Parathyroid adenoma (tissue), 2 donors: ENCODE measurements at regions not wholly inside any gene's neighbourhood (a gene's known extent, or its start where the extent isn't known, plus 50 kb on each side); places are given as distances from the start of the nearest gene placed in this dataset.

Source experiments
- H2AFZ ChIP-seq: fragments of 300-600 bp; sonication (generic); one replicate; pipeline ENCODE4 v1.7.0; 2017; ENCODE audit warnings: antibody characterized with exemption, mild to moderate bottlenecking
- H3K27ac ChIP-seq: fragments of 300-600 bp; sonication (generic); one replicate; pipeline ENCODE4 v1.7.0; 2017
- H3K27me3 ChIP-seq: fragments of 300-600 bp; sonication (generic); one replicate; pipeline ENCODE4 v1.7.0; 2017; ENCODE audit warnings: low read length; ENCODE audit not compliant: control insufficient read depth, insufficient read depth
- H3K36me3 ChIP-seq: fragments of 300-600 bp; sonication (generic); one replicate; pipeline ENCODE4 v1.7.0; 2017; ENCODE audit warnings: low read length; ENCODE audit not compliant: control insufficient read depth, insufficient read depth
- H3K4me1 ChIP-seq: fragments of 300-600 bp; sonication (generic); one replicate; pipeline ENCODE4 v1.7.0; 2017; ENCODE audit warnings: control low read depth
- H3K4me2 ChIP-seq: fragments of 300-600 bp; sonication (generic); one replicate; pipeline ENCODE4 v1.7.0; 2017; ENCODE audit warnings: low read length
- H3K4me3 ChIP-seq: fragments of 300-600 bp; sonication (generic); one replicate; pipeline ENCODE4 v1.7.0; 2017; ENCODE audit warnings: low read depth, low read length
- H3K79me2 ChIP-seq: fragments of 300-600 bp; sonication (generic); one replicate; pipeline ENCODE4 v1.7.0; 2017; ENCODE audit warnings: control low read depth
- H3K9ac ChIP-seq: fragments of 300-600 bp; sonication (generic); one replicate; pipeline ENCODE4 v1.7.0; 2017; ENCODE audit warnings: mild to moderate bottlenecking
- H3K9me3 ChIP-seq: fragments of 300-600 bp; sonication (generic); one replicate; pipeline ENCODE4 v1.7.0; 2017; ENCODE audit warnings: low read length; ENCODE audit not compliant: control insufficient read depth
- TF ChIP-seq, protein P1 (sequence below): fragments of 300-600 bp; sonication (generic); IDR thresholded peaks from one replicate; pipeline ENCODE4 v1.7.0; 2017; ENCODE audit warnings: antibody characterized with exemption, mild to moderate bottlenecking
- donor health status: primary hyperparathyroidism.

GRCh38 chr4:58611012-58611411 lies 1500.8 kb upstream of the IGFBP7 start:
- H3K79me2 ChIP-seq = no peaks in the 10 kb centered on the region
- H3K36me3 ChIP-seq = no peaks in the 10 kb centered on the region
- no peak overlapping the region for H3K27ac ChIP-seq
- no peak overlapping the region for H2AFZ ChIP-seq
- no peaks in the 10 kb centered on the region for H3K27me3 ChIP-seq
- no peak overlapping the region for H3K4me2 ChIP-seq
- TF ChIP-seq, protein P1, sequence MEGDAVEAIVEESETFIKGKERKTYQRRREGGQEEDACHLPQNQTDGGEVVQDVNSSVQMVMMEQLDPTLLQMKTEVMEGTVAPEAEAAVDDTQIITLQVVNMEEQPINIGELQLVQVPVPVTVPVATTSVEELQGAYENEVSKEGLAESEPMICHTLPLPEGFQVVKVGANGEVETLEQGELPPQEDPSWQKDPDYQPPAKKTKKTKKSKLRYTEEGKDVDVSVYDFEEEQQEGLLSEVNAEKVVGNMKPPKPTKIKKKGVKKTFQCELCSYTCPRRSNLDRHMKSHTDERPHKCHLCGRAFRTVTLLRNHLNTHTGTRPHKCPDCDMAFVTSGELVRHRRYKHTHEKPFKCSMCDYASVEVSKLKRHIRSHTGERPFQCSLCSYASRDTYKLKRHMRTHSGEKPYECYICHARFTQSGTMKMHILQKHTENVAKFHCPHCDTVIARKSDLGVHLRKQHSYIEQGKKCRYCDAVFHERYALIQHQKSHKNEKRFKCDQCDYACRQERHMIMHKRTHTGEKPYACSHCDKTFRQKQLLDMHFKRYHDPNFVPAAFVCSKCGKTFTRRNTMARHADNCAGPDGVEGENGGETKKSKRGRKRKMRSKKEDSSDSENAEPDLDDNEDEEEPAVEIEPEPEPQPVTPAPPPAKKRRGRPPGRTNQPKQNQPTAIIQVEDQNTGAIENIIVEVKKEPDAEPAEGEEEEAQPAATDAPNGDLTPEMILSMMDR = no peak
- no peaks in the 10 kb centered on the region for H3K9me3 ChIP-seq
- H3K4me1 ChIP-seq = no peaks in the 10 kb centered on the region
- H3K4me3 ChIP-seq = no peak overlapping the region
- no peak overlapping the region for H3K9ac ChIP-seq

GRCh38 chr4:58606303-58606702 lies 1496.1 kb upstream of the IGFBP7 start:
- Histone ChIP-seq H3K79me2 (no peaks in the 10 kb centered on the region), H3K36me3 (no peaks in the 10 kb centered on the region), H2AFZ (no peak overlapping the region), H3K27ac (no peak overlapping the region), H3K4me3 (no peak overlapping the region), H3K9ac (no peak overlapping the region), H3K4me1 (no peaks in the 10 kb centered on the region), H3K27me3 (no peaks in the 10 kb centered on the region), H3K9me3 (no peaks in the 10 kb centered on the region), H3K4me2 (no peak overlapping the region)
- TF ChIP-seq, protein P1 = no peak

DNA sequence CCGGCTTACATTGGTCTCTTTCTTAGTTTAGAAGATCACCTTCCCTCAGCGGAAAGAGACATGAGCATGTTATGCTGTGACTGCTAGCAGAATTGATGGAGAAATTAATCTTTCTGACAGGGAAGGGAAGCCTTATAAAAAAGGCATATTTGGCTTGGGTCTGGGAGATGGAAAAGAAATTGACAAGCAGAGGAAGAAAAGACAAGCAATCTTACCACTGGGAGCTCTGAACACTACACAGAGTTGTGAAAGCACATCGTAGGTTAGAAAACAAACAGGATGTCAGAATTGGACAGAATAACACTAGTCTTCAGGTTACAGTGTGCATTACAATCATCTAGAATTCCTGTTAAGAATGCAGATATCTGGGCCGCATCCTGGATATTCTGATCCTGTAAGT lies 1493.8 kb upstream of the IGFBP7 start:
- Histone ChIP-seq H3K9ac (no peak overlapping the region), H2AFZ (no peak overlapping the region), H3K4me1 (no peaks in the 10 kb centered on the region), H3K27me3 (no peaks in the 10 kb centered on the region), H3K27ac (no peak overlapping the region), H3K4me3 (no peak overlapping the region), H3K9me3 (no peaks in the 10 kb centered on the region), H3K79me2 (no peaks in the 10 kb centered on the region), H3K36me3 (no peaks in the 10 kb centered on the region), H3K4me2 (no peak overlapping the region)
- TF ChIP-seq, protein P1 = no peak

DNA sequence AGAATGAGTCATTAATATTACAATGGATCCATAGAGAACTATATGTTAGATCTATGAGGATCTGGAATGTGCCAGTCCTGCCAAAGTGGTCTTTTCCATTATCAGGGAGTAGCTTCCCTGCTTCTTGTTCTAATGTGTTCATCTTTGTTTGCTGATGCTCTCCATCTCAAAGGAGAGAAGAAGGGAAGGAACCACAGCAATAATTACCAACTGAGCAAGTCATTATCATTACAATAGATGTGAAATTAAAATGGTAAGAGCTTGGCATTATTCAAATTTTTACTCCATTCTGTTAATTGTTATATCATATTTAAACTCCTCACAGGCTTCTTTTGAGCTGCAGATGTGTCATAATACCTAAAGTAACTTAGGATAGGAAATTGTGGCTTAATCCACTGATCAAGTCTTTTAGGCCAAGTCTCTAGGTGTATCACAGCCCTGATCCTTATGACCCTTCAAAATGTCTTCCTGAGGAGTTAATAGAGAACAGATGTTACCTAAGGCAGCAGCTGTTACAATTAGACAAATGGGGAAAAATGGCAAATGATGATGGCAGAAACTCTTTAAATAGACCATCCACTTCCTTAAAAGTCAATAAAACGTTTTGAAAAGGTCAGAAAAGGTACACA lies 1492.7 kb upstream of the IGFBP7 start:
- Histone ChIP-seq H3K27ac (no peak overlapping the region), H3K4me3 (no peak overlapping the region), H3K36me3 (no peaks in the 10 kb centered on the region), H3K79me2 (no peaks in the 10 kb centered on the region), H3K4me1 (no peaks in the 10 kb centered on the region), H3K27me3 (no peaks in the 10 kb centered on the region), H3K4me2 (no peak overlapping the region), H3K9me3 (no peaks in the 10 kb centered on the region), H2AFZ (no peak overlapping the region), H3K9ac (no peak overlapping the region)
- TF ChIP-seq, protein P1 = no peak

- Histone ChIP-seq H3K4me2 (no peak overlapping the region), H2AFZ (no peak overlapping the region)
Observed at GRCh38 chr4:58602022-58602421, 1491.8 kb upstream of the IGFBP7 start.

More at GRCh38 chr4:58602022-58602421, 1491.8 kb upstream of the IGFBP7 start:
- no peaks in the 10 kb centered on the region for H3K79me2 ChIP-seq
- H3K27me3 ChIP-seq = no peaks in the 10 kb centered on the region
- no peak overlapping the region for H3K9ac ChIP-seq
- no peaks in the 10 kb centered on the region for H3K9me3 ChIP-seq
- TF ChIP-seq, protein P1 = no peak
- H3K36me3 ChIP-seq = no peaks in the 10 kb centered on the region
- H3K27ac ChIP-seq = no peak overlapping the region
- no peaks in the 10 kb centered on the region for H3K4me1 ChIP-seq
- no peak overlapping the region for H3K4me3 ChIP-seq
